ENCODE measurements at regions not wholly inside any gene's neighbourhood (a gene's known extent, or its start where the extent isn't known, plus 50 kb on each side); places are given as distances from the start of the nearest gene placed in this dataset.
"Not testable (repeated sequence)": the region's sequence is repeated elsewhere in the genome, so short reads cannot be mapped to it uniquely, and the experiment has no call there.

- no peak for DNase-seq
- Mint-ChIP-seq H3K4me1 (peaks cover 2% of the 10 kb centered on the region), H3K36me3 (no peaks in the 10 kb centered on the region), H3K27ac (no peak overlapping the region), H3K9me3 (peaks cover 5% of the 10 kb centered on the region), H3K4me3 (no peak overlapping the region), H3K27me3 (peaks cover 25% of the 10 kb centered on the region)
These were observed 62.7 kb upstream of the OSMR start for GRCh38 chr5:38783011-38783561.

GRCh38 chr5:38789134-38789533, 56.7 kb upstream of the OSMR start:
- Mint-ChIP-seq H3K4me3 (no peak overlapping the region), H3K9me3 (peaks cover 5% of the 10 kb centered on the region), H3K36me3 (no peaks in the 10 kb centered on the region), H3K27ac (no peak overlapping the region), H3K4me1 (no peaks in the 10 kb centered on the region), H3K27me3 (peaks cover 21% of the 10 kb centered on the region)
- DNase-seq: no peak

DNA sequence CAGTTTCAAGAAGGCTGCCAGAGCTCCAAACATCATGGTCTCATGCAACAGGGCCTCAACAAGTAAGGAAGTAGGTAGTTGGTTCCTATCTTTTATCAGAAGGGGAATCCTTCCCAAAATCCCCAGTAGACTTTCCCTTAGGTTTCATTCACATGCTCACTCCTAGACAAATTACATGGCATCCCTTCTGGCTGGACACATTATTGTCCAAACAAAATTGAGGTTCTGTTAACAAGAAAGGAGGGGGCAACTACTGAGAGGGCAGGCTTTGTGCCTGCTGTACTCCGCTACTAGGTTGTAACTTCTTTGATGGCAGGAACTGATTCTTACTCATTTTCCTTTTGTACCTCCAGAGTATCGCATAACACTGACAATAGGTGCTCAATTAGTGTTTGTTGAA, 56.0 kb upstream of the OSMR start:
- Mint-ChIP-seq H3K4me3 (no peak overlapping the region), H3K36me3 (no peaks in the 10 kb centered on the region), H3K27me3 (peaks cover 27% of the 10 kb centered on the region), H3K4me1 (no peaks in the 10 kb centered on the region), H3K9me3 (peaks cover 5% of the 10 kb centered on the region), H3K27ac (no peak overlapping the region)
- DNase-seq: no peak

DNA sequence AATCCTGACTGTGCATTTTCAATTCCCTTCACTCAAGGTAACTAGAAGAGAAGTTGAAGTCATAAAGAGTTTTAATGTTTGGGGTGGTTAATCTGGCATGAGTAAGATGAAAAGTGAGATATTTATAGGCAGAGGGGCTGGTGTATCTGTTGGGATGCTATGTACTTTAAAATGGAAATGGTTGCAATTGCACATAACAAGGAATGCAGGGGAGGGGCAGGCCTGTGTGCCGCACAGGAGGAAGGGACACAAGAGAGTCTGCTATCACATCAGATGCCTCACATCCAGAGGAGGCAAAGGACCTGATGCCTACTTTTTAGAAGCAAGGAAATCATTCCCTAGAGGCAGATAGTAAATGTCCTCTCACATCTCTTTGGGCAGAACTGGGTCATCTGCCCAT, 55.5 kb upstream of the OSMR start:
- H3K9me3 Mint-ChIP-seq: peaks cover 5% of the 10 kb centered on the region
- no peak for DNase-seq
- peaks cover 32% of the 10 kb centered on the region for H3K27me3 Mint-ChIP-seq
- H3K27ac Mint-ChIP-seq: no peak overlapping the region
- no peaks in the 10 kb centered on the region for H3K4me1 Mint-ChIP-seq
- no peaks in the 10 kb centered on the region for H3K36me3 Mint-ChIP-seq
- H3K4me3 Mint-ChIP-seq: no peak overlapping the region

GRCh38 chr5:38790891-38791290, 54.9 kb upstream of the OSMR start:
- peaks cover 32% of the 10 kb centered on the region for H3K27me3 Mint-ChIP-seq
- H3K9me3 Mint-ChIP-seq: peaks cover 3% of the 10 kb centered on the region
- no peaks in the 10 kb centered on the region for H3K4me1 Mint-ChIP-seq
- no peak for DNase-seq
- H3K36me3 Mint-ChIP-seq: no peaks in the 10 kb centered on the region
- no peak overlapping the region for H3K4me3 Mint-ChIP-seq
- H3K27ac Mint-ChIP-seq: no peak overlapping the region

DNA sequence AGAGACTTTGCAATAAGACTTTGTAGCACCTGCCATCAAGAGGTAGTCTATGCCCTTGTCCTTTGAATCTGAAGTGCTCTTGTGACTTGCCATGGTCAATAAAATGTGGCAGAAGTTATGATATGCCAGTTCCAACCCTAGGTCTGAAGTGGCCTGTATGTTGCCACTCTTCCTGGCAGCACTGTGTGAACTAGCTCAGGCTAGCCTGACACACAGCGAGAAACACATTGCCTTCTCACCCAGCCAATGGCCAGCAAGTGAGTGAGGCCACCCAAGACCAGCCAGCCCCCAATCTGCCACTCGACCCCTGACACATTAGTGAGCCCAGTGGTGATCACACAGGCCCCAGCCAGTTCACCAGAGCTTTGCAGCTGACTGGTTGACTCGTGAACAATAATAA, 52.7 kb upstream of the OSMR start:
- Mint-ChIP-seq H3K9me3 (no peaks in the 10 kb centered on the region), H3K27ac (no peak overlapping the region), H3K4me1 (peaks cover 4% of the 10 kb centered on the region), H3K27me3 (peaks cover 32% of the 10 kb centered on the region), H3K36me3 (no peaks in the 10 kb centered on the region), H3K4me3 (no peak overlapping the region)
- DNase-seq: no peak

DNA sequence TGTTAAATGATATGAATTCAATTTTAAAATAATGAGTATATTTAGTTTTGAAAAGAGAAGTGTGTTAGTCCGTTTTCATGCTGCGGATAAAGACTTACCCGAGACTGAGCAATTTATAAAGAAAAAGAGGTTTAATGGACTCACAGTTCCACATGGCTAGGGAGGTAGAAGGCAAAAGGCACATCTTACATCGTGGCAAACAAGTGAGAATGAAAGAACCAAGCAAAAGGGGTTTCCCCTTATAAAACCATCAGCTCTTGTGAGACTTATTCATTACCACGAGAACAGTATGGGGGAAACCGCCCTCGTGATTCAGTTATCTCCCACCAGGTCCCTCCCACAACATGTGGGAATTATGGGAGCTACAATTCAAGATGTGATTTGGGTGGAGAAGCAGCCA, 51.8 kb upstream of the OSMR start:
- H3K4me1 Mint-ChIP-seq, H3K36me3 Mint-ChIP-seq, DNase-seq, H3K9me3 Mint-ChIP-seq, H3K27ac Mint-ChIP-seq, H3K4me3 Mint-ChIP-seq: not testable (repeated sequence)
- peaks cover 34% of the 10 kb centered on the region for H3K27me3 Mint-ChIP-seq

DNA sequence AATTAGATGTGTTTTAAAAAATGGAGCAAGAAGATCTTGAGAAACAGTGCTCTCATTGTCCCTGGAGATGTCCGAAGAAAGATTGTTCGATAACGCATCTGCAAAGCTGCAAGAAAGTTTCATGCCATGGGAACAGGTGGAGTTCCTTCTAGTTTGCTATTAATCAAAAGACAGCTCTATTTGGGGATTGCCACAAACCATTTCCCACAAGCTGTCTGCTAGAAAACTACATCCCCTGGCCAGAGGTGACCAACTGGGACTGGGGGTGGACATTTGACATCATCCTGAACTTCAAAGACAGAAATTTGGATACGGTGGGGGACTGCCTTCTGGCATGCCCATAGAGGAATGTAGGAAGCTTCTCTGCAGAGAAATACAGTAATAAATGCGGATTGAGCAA, 50.8 kb upstream of the OSMR start:
- H3K4me3 Mint-ChIP-seq: no peak overlapping the region
- DNase-seq: no peak

GRCh38 chr5:38795986-38796741, 49.6 kb upstream of the OSMR start:
- Mint-ChIP-seq H3K27ac (peak overlapping the region; percentile 5), H3K4me3 (no peak overlapping the region), H3K27me3 (peaks cover 34% of the 10 kb centered on the region), H3K36me3 (no peaks in the 10 kb centered on the region), H3K4me1 (peaks cover 4% of the 10 kb centered on the region), H3K9me3 (no peaks in the 10 kb centered on the region)
- DNase-seq: no peak

More for the DNA sequence above, 50.8 kb upstream of the OSMR start:
- H3K27me3 Mint-ChIP-seq: peaks cover 34% of the 10 kb centered on the region
- no peaks in the 10 kb centered on the region for H3K9me3 Mint-ChIP-seq
- peaks cover 4% of the 10 kb centered on the region for H3K4me1 Mint-ChIP-seq
- H3K36me3 Mint-ChIP-seq: no peaks in the 10 kb centered on the region
- H3K27ac Mint-ChIP-seq: no peak overlapping the region
